ENCODE measurements at regions not wholly inside any gene's neighbourhood (a gene's known extent, or its start where the extent isn't known, plus 50 kb on each side); places are given as distances from the start of the nearest gene placed in this dataset.

DNA sequence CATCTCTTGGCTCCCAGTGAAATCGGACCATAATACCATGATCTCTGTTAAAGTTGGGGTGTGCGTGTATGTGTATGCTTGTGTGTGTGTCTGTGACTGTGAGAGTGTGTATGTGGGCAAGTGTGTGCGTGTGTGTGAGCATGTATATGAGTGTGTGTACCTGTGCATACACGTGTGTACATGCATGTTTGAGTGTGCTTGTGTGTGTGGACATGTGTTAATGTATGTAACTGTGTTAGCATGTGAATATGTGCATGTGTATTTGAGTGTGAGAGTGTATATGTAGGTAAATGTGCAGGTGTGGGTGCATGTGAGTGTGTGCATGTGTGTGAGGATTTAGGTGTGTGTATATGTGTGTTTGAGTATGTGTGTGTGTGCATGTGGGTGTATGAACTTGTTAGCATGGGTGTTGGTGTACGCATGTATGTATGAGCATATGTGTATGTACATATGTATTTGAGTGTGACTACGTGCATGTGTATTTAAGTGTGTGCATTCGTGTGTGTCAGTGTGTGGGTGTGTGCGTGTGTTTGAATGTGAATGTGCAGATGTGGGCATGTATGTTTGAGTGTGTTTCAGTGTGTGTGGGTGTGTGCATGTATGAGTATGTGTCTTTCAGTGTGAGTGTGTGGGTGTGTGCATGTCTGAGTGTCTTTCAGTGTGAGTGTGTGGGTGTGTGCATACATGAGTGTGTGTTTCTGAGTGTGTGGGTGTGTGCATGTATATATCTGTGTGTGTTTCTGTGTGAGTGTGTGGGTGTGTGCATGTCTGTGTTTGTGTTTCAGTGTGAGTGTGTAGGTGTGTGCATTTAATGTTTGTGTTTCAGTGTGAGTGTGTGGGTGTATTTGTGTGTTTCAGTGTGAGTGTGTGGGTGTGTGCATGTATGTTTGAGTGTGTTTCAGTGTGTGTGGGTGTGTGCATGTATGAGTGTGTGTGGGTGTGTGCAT lies 183.2 kb downstream of the SOX9 start:
- DNase-seq, result no peak

DNA sequence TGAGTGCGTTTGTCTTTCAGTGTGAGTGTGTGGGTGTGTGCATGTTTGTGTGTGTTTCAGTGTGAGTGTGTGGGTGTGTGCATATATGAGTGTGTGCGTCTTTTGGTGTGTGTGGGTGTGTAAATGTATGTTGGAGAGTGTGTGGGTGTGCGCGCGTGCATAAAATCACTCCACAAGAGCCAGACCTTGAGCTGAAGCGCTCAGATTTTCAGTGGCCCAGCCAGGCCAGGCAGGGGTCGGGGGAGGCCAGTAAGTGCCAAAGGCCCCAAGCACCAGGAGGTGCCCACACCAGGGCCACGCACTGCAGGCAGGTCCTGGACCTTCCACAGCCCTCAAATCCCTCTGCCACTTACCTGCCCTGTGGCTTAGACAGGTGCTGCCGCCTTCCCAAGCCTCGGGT lies 184.0 kb downstream of the SOX9 start:
- DNase-seq, result no peak

DNA sequence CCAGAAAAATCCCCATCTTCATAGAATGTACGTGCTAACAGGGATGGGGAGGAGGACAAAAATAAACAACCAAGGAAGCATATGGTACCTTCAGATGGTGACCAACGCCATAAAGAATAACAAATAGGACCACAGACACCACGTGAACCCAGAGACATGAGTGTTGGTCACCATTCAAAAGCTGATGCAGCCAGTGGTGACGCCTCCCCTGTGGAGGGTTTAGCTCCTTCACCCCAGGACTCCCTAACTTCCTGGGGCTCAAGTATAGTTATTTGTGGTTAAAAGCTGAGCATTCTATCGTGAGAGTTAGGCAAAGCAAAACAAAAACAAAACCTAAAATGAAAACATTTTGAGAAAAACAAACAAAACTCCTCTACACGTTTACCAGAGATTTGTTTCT lies 184.7 kb downstream of the SOX9 start:
- no peak for DNase-seq

DNA sequence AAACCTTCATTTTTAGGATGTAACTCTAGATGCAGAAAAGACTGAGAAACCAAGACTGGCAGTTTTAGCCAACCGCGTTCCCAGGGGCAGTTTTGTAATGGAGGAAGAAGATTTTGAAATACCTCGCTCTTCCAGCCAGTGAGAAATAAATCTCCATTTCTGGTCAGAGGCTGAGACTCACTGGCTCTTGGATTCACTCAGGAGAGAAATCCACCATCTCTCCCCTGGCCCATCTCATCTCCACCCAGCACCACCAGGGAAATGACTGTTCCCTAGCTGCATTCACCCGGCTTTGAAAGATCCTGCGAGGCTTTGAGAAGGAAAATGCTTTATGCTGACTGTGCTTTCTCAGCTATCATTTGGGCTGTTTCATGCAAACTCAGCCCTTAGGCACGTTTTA lies 185.2 kb downstream of the SOX9 start:
- no peak for DNase-seq

DNA sequence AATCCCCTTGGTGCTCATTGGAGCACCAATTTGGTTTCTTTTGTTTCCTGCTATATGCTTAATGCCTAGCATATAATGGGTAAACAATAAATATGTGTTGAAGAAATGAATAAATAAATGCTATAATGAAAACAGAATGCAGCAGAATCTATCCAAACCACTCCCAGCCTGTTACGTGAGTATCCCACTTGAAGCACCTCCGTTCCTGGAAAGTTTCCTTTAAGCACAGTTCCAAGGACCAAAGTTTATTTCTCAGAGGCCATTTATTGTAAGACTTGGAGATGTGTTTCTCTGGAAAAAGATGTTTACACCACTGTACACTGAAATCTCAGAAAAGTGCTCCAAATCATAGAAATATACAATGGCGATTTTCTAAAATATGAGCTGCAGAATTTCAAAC lies 187.0 kb downstream of the SOX9 start:
- DNase-seq, result no peak

DNA sequence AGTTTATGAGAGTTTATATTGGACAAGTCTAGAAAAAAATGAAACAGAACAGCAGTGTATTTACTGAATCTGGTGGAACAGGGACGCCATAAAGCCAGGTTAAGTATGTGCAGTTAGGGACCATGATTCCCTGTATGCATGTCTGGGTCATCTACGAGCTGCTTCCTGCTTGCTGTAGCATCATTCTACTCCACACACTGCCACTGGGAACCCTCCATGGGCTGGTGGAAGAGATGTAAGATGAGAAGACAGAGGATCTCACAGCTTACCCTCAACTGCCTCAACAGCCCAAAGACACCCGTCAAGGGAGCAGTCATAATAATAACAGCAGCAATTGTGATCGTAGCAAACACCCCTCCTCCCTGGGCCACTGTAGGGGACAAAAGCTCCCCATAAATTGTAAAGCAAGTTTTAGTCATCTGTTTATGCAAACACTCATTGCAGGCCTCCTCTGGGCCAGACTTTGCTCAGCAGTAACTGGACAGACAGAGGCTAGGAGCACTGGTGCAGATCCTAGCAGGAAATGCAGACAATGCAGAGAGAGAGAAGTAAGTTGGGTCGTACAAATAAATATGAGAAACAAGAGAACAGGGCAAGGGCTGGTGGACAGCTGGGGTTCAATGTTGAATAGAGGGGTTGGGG lies 188.0 kb downstream of the SOX9 start:
- DNase-seq, result no peak

DNA sequence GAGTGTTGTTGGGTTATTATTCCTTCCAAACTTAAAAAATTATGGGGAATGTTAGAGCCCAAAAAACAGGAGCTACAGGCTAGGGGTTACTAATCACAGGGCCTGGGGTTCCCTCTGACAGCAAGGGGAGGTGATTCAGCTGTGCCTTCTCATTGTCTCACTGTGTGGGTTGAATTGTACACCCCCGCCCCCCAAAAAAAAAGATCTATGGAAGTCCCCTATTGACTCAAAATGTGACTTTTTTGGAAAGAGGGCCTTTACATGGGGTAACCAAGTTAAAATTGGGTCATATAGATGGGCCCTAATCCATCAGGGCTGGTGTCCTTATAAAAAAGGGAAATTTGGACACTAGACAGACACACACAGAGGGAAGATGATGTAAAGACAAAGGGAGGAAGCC lies 190.2 kb downstream of the SOX9 start:
- DNase-seq, result no peak

DNA sequence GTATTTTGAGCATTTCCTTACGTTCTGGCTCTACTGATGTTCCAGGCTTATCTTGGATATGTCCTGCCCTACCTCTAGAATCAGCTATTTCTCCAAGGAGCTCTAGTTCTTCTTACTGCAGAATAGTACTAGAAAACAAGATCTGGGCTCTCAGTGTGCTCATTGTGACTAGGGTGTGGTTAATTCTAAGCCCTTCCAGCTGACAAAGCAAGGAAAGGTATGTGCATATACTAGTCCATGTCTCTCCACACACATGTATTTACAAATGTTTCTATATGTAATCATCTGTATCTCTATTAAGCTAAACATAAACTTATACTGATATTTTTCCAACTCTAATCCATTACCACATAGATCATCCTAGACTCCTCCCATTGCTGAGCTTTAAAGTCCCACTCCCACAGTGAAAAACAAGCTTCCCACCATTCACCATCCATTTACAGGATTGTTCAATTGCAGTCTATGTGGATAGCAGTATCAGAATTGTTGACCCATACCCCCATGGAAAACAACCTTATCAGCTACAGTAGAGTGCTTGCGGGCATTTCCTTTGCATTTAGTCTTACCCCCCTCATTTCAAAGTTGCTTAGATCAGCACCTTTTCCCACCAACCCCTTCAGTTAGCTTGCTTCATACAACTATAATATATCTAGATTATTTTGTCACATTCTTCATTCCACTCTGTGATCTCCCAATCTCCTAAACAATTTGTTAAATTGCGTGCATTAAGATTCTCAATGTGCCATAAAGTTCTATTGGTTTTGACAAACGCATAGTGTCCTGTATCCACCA lies 194.5 kb downstream of the SOX9 start:
- DNase-seq, result no peak

DNA sequence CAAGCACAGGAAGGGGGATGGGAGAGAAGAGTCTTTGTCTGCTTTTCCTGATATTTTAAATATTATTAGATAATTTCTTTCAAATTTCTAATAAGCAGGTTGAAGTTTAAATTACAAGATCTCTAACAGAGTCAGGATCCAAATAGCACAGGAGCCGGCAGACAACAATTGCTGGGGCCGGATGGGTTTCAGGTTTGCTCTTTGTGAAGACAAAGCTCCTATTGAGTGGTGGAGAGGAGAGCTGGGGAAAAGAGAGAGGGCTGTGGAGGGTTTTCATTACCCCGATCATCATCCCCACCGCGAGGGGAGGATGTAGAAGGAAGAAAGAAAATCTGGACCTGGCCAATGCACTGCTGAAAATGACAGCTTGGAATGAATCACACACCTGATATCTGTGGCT lies 197.3 kb downstream of the SOX9 start:
- DNase-seq, result no peak

DNA sequence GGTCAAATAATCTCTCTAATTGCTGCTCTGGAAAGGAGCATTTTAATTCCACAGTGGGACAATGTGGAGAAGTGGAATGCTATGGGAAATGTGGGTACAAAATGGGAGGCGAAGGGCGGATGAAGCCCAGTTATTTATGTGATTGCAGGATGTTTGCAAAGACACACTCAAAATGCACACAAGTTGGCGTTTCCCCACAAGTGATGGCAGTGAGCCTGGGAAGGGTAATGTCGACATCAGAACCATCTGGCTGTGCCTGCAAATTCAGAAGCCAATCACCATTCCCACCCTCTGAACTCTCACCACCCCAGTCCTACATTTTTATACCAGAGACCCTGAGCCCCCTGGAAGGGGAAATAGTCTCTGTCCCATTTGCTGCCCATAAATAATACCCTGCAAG lies 201.1 kb downstream of the SOX9 start:
- DNase-seq, result no peak

DNA sequence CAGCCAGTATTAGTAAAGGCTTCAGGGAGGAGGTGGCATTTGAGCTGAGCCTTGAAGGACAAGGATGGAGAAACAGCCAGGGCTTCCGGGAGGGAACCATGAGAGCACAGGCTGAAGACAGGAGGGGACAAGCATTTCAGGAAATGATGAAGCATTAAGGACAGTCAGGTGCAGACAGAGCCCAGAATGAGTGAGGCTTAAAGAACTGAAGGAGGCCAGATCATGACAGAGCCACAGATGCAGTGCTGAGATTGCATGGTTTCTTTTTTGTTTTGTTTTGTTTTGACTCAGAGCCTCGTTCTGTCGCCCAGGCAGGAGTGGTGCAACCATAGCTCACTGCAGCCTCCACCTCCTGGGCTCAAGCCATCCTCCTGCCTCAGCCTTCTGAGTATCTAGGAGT lies 211.5 kb downstream of the SOX9 start:
- DNase-seq, result no peak

DNA sequence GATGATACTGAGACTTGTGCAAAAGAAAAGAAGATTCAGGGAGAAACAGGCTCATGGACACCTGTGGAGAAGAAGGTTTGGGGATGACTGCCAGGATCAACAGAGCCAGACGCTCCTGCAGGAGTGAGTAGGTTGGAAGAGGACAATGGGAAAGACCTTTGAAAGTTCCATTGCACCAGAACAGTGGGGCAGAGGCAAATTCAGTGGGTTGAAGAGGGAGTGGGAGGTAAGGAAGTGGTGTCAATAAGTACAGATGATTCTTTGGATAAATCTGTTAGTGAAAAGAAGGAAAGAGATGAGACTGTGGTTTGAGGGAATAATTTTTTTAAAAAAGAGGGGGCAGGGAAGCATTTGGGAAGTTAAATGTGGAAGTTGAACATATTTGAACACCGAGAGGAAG lies 212.8 kb downstream of the SOX9 start:
- DNase-seq, result no peak

DNA sequence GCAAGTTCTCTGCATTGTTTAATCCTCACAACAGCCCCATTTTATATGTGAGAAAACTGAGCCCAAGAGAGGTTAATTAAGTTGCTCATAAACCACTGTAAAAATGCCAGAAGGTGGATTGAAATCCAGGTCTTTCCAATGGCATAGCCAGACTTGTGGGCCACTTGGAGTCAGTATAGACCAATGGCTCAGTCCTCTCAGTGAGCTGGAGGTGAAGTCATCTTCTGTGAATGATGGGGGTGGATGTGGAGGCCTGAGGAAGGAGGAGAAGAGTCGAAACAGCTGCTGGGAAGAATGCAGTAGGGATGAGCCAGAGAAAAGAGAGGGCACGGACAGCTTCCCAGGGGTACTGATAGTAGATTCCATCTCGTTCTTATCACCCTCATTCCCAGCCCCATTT lies 213.4 kb downstream of the SOX9 start:
- no peak for DNase-seq

DNA sequence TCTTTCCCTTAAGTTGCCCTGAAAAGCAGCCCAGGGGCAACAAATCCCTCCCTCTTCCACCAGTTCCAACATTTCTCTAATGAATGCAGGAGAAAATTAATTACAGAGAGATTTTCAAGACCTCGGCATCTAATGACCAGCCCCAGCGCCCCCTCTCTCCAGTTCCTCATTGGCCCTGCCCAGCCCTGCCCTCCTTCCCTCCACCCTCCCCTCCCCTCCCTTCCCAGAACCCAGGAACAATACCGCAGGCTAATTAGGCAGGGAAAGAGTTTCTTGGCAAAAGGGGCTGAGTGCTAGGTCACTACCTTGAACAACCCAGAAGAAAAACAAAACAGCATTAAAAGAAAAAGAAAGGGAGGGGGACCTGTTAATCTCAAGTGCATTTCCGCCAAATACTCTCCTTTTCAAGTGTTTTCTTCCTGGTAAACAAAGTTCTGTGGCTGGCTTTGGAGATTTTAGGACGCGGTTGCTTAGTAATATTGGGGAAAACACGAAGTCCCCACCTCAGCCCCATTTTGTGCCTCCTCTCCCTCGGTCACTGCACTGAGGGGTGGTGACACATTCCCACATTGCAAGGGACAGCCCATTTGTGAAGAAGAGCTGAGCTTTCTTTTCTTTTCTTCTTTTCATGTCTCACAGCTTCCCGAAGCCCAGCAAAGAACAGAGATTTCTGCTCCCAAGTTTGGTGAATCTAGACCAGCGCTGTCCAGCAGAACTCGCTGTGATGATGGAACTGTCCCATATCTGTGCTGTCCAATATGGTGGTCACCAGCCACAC lies 215.4 kb downstream of the SOX9 start:
- no peak for DNase-seq

DNA sequence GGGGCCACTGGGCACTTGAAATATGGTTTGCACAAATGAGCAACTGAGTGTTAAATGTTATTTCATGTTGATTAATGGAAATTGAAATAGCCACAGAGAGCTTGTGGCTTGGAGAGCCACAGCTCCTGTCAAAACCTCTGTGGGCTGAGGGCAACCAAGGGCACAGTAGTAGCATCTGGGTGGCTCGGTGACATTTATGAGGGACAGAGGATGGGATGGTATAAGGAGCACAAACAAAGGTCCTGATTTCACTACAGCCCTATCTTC lies 215.9 kb downstream of the SOX9 start:
- no peak for DNase-seq

DNA sequence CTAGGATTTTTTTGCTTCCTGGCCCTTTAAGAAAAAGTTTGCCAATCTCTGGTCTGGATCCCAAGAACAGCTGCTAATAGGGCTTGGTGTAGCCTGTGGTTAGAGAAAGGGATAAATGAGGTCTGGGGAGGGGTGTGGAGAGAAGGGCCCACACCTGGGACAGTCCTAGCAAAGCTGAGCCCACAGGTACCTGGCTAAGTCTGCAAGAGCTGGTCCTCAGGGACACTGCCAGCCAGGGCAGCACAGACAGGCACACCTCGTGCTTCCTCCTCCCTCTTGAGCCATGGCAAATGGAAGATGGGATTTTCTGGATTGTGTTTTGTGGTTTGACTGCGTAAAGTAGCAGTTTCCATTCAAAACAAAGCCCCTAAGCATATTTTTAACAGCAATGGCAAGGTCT lies 217.5 kb downstream of the SOX9 start:
- DNase-seq, result no peak

DNA sequence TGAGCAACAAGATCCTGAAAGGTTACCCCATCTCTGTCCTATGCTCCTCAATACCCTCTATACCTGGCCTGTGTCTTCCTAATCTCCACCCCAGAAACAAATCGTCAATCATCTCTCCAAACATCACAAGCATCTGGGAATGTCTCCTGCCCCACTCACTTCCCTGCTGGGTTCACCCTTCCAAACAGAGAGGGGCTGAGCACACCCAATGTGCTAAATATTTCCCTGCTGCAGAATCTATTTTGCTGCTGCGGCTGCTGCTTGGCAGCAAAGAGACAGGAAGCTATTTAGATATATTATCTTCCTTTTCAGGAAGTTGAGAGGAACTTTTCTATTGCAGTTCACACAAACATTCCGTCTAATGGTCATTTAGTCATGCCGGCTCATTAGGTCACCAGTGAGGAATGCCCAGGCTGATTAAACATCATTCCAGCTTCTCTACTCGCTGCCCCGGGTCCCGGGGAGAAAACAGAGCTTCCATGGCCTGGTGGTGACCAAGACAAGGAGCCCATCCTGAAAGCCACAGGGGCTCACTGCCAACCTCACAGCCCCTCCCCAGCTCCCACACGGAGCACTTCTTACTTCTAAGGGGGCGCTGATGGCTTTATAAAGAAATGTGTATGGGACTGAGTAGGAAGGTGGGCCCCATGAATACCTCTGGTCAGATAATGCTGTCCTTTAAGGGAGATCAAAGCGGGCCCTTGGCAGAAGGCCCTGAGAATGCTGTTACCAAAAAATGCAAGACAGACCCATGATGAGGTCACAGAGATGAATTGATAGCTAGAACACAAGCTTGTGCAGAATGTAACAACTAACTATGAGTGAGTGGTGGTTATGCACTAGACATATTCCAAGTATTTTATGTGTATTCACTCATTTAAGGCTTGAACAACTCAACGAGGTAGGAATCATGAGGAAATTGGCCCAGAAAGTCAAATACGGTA lies 218.3 kb downstream of the SOX9 start:
- no peak for DNase-seq

DNA sequence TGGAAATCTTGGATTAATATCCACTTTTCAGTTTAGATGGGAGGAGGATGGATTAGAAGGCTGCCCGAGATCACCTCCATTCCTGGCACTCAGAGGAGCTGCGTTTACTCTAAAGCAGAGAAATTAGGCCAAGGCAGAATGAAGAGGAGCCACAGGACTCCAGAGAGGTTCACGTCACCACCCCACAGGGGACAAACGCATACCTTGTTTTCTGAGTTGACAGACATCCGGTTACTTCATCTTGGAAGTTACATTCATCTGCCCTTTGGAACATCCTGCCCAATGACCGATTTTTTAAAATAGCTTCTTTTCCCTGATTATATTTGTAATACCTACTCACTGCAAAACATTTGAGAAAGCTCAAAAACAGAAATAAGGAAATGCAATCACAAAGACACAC lies 220.0 kb downstream of the SOX9 start:
- DNase-seq, result no peak

DNA sequence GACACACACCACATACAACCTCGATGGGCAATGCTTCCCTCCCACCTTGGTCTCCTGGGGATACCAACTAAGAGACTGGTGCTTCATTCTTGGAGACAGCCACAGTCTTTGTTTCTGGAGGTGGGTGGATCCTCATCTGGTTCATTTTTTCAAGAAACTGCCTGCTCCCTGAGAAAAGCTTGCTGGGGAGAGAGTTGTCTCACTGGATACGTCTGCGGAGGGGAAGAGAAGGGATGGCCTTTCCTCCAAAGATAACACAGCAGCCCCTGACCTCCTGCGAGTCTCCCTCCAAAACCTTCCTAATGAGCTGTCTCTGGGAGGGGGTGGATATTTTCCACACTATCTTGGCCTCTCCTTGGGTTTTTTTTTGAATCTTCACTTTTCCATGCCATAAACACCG lies 221.2 kb downstream of the SOX9 start:
- DNase-seq, result no peak

DNA sequence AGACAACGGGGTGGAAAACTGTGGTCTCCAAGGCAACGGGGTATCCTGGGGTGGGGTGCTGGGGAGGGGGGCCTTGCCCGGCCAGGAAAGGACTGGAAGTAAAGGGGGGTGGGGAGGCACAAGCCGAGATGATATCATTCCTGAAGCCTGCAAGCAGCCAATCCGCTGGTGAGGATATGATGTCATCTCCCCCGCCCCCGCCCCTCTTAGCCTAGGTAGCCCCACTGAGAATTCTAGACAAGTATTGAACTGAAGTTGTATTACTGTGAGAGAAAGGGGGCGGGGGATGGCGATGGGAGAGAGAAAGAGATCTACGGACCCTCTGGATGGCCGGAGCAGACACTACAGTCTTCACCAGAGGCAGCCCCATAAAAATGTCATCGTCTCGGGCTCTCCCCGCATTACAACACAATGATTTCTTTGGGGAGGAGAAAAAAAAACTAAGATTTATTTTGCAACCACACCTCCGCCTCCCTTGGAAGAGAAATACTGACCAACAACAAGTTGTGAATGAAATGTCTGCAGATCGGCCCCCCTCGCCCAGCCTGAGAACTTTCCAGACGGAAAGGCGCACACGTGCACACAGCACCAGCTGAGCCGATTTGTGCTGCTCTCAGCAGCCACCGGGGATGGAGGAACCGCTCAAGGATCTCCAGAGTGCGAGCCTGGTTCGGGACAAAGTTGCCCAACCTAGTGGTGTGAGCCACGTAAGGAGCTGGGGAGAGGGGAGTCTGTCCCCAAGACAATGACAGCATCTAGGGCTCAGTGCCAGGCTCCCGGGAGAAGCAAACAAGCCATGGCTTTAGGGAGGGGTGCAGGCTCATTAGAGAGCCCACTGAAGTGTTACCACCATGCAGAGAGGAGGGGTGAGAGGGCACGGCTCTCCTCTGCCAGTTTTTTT lies 222.1 kb downstream of the SOX9 start:
- no peak for DNase-seq

DNA sequence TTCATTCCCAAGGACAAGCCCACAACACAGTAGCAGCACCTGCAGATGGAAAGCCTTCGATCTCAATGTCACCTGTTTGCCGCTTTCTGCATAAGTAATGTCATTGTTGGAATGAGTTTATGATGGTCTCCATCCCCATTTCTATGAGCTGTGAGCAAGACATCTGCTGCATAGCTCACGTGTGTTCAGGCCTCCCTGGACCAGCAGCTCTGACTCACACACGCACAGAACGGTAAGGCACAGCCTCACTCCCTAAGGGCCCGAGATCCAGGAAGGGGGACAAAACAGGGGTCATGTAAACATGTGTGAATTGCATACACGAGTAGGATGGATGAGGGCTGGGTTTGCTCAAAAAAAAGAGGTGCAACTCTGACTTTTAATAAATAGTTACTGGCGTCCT lies 223.1 kb downstream of the SOX9 start:
- no peak for DNase-seq

All from hematopoietic multipotent progenitor cell treated with erythropoietin and hydrocortisone succinate and interleukin-3 and kit ligand, for 6 days (in vitro differentiated cells).